HepG2 (cell line): ENCODE measurements at regions not wholly inside any gene's neighbourhood (a gene's known extent, or its start where the extent isn't known, plus 50 kb on each side); places are given as distances from the start of the nearest gene placed in this dataset.

Source experiments
- ATAC-seq: fragments of 200-7000 bp; cut with Tn5 transposase; 3 replicates; pipeline ENCODE4 v1.9.1; 2020; ENCODE audit warnings: mild to moderate bottlenecking, moderate library complexity
- BruUV-seq: library from RNA; stranded (reverse); fragments of 400-500 nt; replicated peaks from 2 replicates; lab custom pipeline; 2021; lab: Mats Ljungman, UMichigan
- CTCF ChIA-PET: fragments of 300-600 bp; formaldehyde crosslinking; extraction: SDS; loops from one replicate; lab custom pipeline; 2021; ENCODE audit warnings: low total read pairs, inconsistent platforms, low intra/inter-chr PET ratio; lab: Yijun Ruan, JAX
- POLR2A ChIA-PET: fragments of 350-600 bp; sonication (Branson Sonifier 250); formaldehyde crosslinking; loops from one replicate; lab custom pipeline; 2020; ENCODE audit warnings: antibody characterized with exemption, inconsistent platforms; lab: Yijun Ruan, JAX
- DNase-seq: peaks from one replicate; pipeline ENCODE4 v3.0.0-alpha.2; 2015; ENCODE audit warnings: low spot score
- FAIRE-seq: peaks from 3 replicates; lab custom pipeline; 2011; peaks lifted over from hg19 to GRCh38; lab: Jason Lieb, UNC
- H2AFZ ChIP-seq: one replicate; pipeline ENCODE4 v1.6.1; 2011; ENCODE audit warnings: low read length, inconsistent platforms
- H3K27ac ChIP-seq: fragments of 300-600 bp; 3 replicates; pipeline ENCODE4 v1.8.0; 2011; ENCODE audit warnings: mixed run types, mild to moderate bottlenecking, mixed read lengths, low read length, inconsistent platforms; ENCODE audit not compliant: insufficient read depth; ENCODE audit errors: extremely low read length
- H3K27me3 ChIP-seq, 2 experiments: fragments of 200-600 bp in 1 of 2; 2 replicates in 1 of 2; 3 replicates in 1 of 2; pipeline versions ENCODE4 v1.6.0 to v1.8.0; 2011; ENCODE audit warnings: low read length in 2 of 2, mild to moderate bottlenecking in 2 of 2, moderate library complexity in 2 of 2, inconsistent platforms in 1 of 2; ENCODE audit not compliant: insufficient read depth in 2 of 2, control insufficient read depth in 1 of 2
- H3K36me3 ChIP-seq, 2 experiments: fragments of 200-600 bp in 1 of 2; replicated peaks in 1 of 2; 2 replicates in 1 of 2; 3 replicates in 1 of 2; pipeline versions ENCODE4 v1.5.1 to v1.8.0; 2011; ENCODE audit warnings: low read length in 2 of 2, inconsistent platforms in 1 of 2; ENCODE audit not compliant: insufficient read depth in 2 of 2, control insufficient read depth in 1 of 2
- H3K4me1 ChIP-seq: 2 replicates; pipeline ENCODE4 v1.5.1; 2012; ENCODE audit warnings: low read length, inconsistent platforms; ENCODE audit not compliant: insufficient read depth
- H3K4me2 ChIP-seq: 2 replicates; pipeline ENCODE4 v1.6.0; 2011; ENCODE audit warnings: low read depth, low read length, inconsistent platforms
- H3K4me3 ChIP-seq, 3 experiments: fragments of 200-600 bp in 1 of 3; sonication (generic), shearing (Covaris generic) in 1 of 3; replicated peaks in 1 of 3; 2 replicates each; pipeline ENCODE4 v1.5.1; 2011 to 2016; ENCODE audit warnings: low read length in 3 of 3, inconsistent platforms in 2 of 3, low read depth in 2 of 3, mild to moderate bottlenecking in 2 of 3, control low read depth in 1 of 3, mixed read lengths in 1 of 3; ENCODE audit not compliant: insufficient read depth in 1 of 3
- H3K79me2 ChIP-seq: one replicate; pipeline ENCODE4 v1.6.1; 2011; ENCODE audit warnings: low read length, inconsistent platforms; ENCODE audit not compliant: insufficient read depth
- H3K9ac ChIP-seq: 2 replicates; pipeline ENCODE4 v1.6.0; 2011; ENCODE audit warnings: mild to moderate bottlenecking, low read depth, low read length, inconsistent platforms; ENCODE audit not compliant: insufficient read depth
- H3K9me3 ChIP-seq: 2 replicates; pipeline ENCODE4 v1.5.1; 2012; ENCODE audit warnings: mild to moderate bottlenecking, low read length
- H4K20me1 ChIP-seq: 2 replicates; pipeline ENCODE4 v1.6.0; 2011; ENCODE audit warnings: inconsistent platforms, mild to moderate bottlenecking, low read length, moderate library complexity; ENCODE audit not compliant: insufficient read depth
- ATF6 ChIP-seq: sonication (generic); formaldehyde crosslinking; conservative IDR thresholded peaks from 2 replicates; pipeline ENCODE4 v1.4.0; 2020; ENCODE audit warnings: missing genetic modification reagents
- FOXA1 ChIP-seq, 2 experiments: fragments of 450-650 bp in 1 of 2; sonication (generic) in 1 of 2; formaldehyde crosslinking in 1 of 2; IDR thresholded peaks; 2 replicates each; pipeline versions ENCODE4 v1.4.0 to v1.6.1; 2016 to 2020; ENCODE audit warnings: missing genetic modification reagents in 1 of 2
- FOXA3 ChIP-seq: IDR thresholded peaks from 2 replicates; pipeline ENCODE4 v1.6.1; 2016; ENCODE audit warnings: missing genetic modification reagents, missing compliant biosample characterization
- FOXO4 ChIP-seq: sonication (generic); formaldehyde crosslinking; conservative IDR thresholded peaks from 2 replicates; pipeline ENCODE4 v1.8.1; 2023; ENCODE audit warnings: missing genetic modification reagents
- HIC2 ChIP-seq: sonication (generic); formaldehyde crosslinking; IDR thresholded peaks from 2 replicates; pipeline ENCODE4 v1.9.0; 2022; ENCODE audit warnings: low read depth, missing genetic modification reagents
- KDM5A ChIP-seq: fragments of 200-600 bp; sonication (generic); IDR thresholded peaks from 2 replicates; pipeline ENCODE4 v1.7.0; 2018; ENCODE audit warnings: antibody characterized with exemption, mild to moderate bottlenecking, low read length, borderline replicate concordance
- KLF15 ChIP-seq: sonication (generic); formaldehyde crosslinking; IDR thresholded peaks from 2 replicates; pipeline ENCODE4 v1.8.1; 2023; ENCODE audit warnings: borderline replicate concordance, mild to moderate bottlenecking, inconsistent platforms, missing genetic modification reagents, mixed read lengths
- SP2 ChIP-seq: sonication (generic); formaldehyde crosslinking; IDR thresholded peaks from 2 replicates; pipeline ENCODE4 v1.5.1; 2020; ENCODE audit warnings: mild to moderate bottlenecking, missing genetic modification reagents
- SP5 ChIP-seq: IDR thresholded peaks from 2 replicates; pipeline ENCODE4 v1.6.1; 2016; ENCODE audit warnings: low read depth, borderline replicate concordance
- TIGD3 ChIP-seq: sonication (generic); formaldehyde crosslinking; IDR thresholded peaks from 2 replicates; pipeline ENCODE4 v1.5.1; 2020; ENCODE audit warnings: mild to moderate bottlenecking, missing genetic modification reagents, borderline replicate concordance
- ZBTB4 ChIP-seq: sonication (generic); formaldehyde crosslinking; IDR thresholded peaks from 2 replicates; pipeline ENCODE4 v1.4.0; 2020; ENCODE audit warnings: missing genetic modification reagents, mild to moderate bottlenecking, borderline replicate concordance
- ZNF263 ChIP-seq: sonication (generic); formaldehyde crosslinking; IDR thresholded peaks from 2 replicates; pipeline ENCODE4 v1.4.0; 2020; ENCODE audit warnings: missing genetic modification reagents
- ZNF816 ChIP-seq: sonication (generic); formaldehyde crosslinking; IDR thresholded peaks from 2 replicates; pipeline ENCODE4 v1.8.0; 2022; ENCODE audit warnings: missing genetic modification reagents, mild to moderate bottlenecking, borderline replicate concordance
- WGBS: methylation state at CpG from one replicate; pipeline ENCODE4 v1.1.6; 2017; ENCODE audit warnings: low lambda C conversion rate; 5-methylcytosine and 5-hydroxymethylcytosine counted together
- in situ Hi-C: cut with HindIII; loops from 2 replicates; pipeline ENCODE4 v1.10.0; 2017; ENCODE audit warnings: low pct_unique_long_range_greater_than_20kb; ENCODE audit not compliant: extremely low pct_ligation_motif_present
- intact Hi-C: fragments of 100-400 bp; cut with micrococcal nuclease; formaldehyde crosslinking; loops from one replicate; pipeline ENCODE4 v1.10.0; 2022; ENCODE audit not compliant: unreplicated experiment

- peaks cover 11% of the 10 kb centered on the region for H3K4me1 ChIP-seq
- H3K27ac ChIP-seq, result no peak overlapping the region
- no peak overlapping the region for H2AFZ ChIP-seq
- H3K79me2 ChIP-seq, result no peaks in the 10 kb centered on the region
- no peaks in the 10 kb centered on the region for H3K9me3 ChIP-seq
- peaks cover 24 to 68% of the 10 kb centered on the region in 2 experiments for H3K27me3 ChIP-seq
- WGBS, result 42% methylated on average over 14 of the region's 28 CpGs
- intact Hi-C loops (no loop called here), in situ Hi-C loops (no loop called here)
- H3K4me2 ChIP-seq, result peak overlapping the region; percentile 51
- no peaks in the 10 kb centered on the region for H3K36me3 ChIP-seq
- no TSS peak for BruUV-seq
- CTCF ChIA-PET, result no interaction called here
- ATAC-seq, result no peak
- H3K4me3 ChIP-seq, result peak overlapping the region in 1 of 3 experiments; percentile 3; a peak in 2 of 6 replicates
- H4K20me1 ChIP-seq, result peaks cover 9% of the 10 kb centered on the region; the same call in 1 of the 2 replicates
- no peak for DNase-seq
- no peak overlapping the region for H3K9ac ChIP-seq
- no peak for FAIRE-seq
- POLR2A ChIA-PET, result no interaction called here
- TF ChIP-seq KLF15 (CRISPR knock-in tag), result no peak
- no peak for TF ChIP-seq FOXO4 (CRISPR knock-in tag)
- peak; percentile 21; the same call in 1 of the 2 replicates for TF ChIP-seq FOXA3 (CRISPR knock-in tag)
- no peak for TF ChIP-seq ZNF816 (CRISPR knock-in tag)
- no peak for TF ChIP-seq ATF6 (CRISPR knock-in tag)
- TF ChIP-seq ZBTB4 (CRISPR knock-in tag), result no peak
- TF ChIP-seq SP2 (CRISPR knock-in tag), result no peak
- no peak for TF ChIP-seq SP5 (CRISPR knock-in tag)
- TF ChIP-seq ZNF263, result no peak
- TF ChIP-seq KDM5A, result no peak
- no peak for TF ChIP-seq TIGD3 (CRISPR knock-in tag)
- no peak for TF ChIP-seq FOXA1 (IDR thresholded peaks at IDR 0.05)
- TF ChIP-seq FOXA1 (CRISPR knock-in tag; IDR thresholded peaks at IDR 0.05), result peak; percentile 36; the same call in 1 of the 2 replicates
- no peak for TF ChIP-seq HIC2
These were observed 67.1 kb upstream of the WNT7B start for GRCh38 chr22:46043816-46044620.
